Fibroblast of lung (primary cell): ENCODE measurements at regions not wholly inside any gene's neighbourhood (a gene's known extent, or its start where the extent isn't known, plus 50 kb on each side); places are given as distances from the start of the nearest gene placed in this dataset.

ENCODE experiments used
- DNase-seq, 2 donors: peaks; one replicate each; pipeline versions ENCODE4 v3.0.0 to v3.0.0-alpha.2; 2010; ENCODE audit warnings: low read depth in 2 of 2
- H2AFZ ChIP-seq: 2 replicates; pipeline ENCODE4 v1.5.1; 2012; ENCODE audit warnings: low read length, control low read depth, inconsistent platforms
- H3K27ac ChIP-seq: 2 replicates; pipeline ENCODE4 v1.5.1; 2011; ENCODE audit warnings: low read length, control low read depth; ENCODE audit not compliant: insufficient read depth
- H3K27me3 ChIP-seq: 2 replicates; pipeline ENCODE4 v1.5.1; 2011; ENCODE audit warnings: mild to moderate bottlenecking, low read length; ENCODE audit not compliant: control insufficient read depth, insufficient read depth
- H3K36me3 ChIP-seq: 2 replicates; pipeline ENCODE4 v1.5.1; 2011; ENCODE audit warnings: low read length; ENCODE audit not compliant: control insufficient read depth, insufficient read depth
- H3K4me1 ChIP-seq: 2 replicates; pipeline ENCODE4 v1.5.1; 2011; ENCODE audit warnings: low read length; ENCODE audit not compliant: control insufficient read depth, insufficient read depth; ENCODE audit errors: extremely low read depth
- H3K4me2 ChIP-seq: 2 replicates; pipeline ENCODE4 v1.5.1; 2011; ENCODE audit warnings: low read length, control low read depth; ENCODE audit not compliant: insufficient read depth; ENCODE audit errors: extremely low read depth
- H3K4me3 ChIP-seq, 4 experiments: fragments of 200-600 bp in 1 of 4; sonication (generic) in 1 of 4; replicated peaks in 1 of 4; 2 replicates each; pipeline ENCODE4 v1.5.1; 2011 to 2016; ENCODE audit warnings: low read length in 4 of 4, low read depth in 3 of 4, mild to moderate bottlenecking in 3 of 4, control low read depth in 2 of 4, inconsistent platforms in 1 of 4, mixed read lengths in 1 of 4; ENCODE audit not compliant: insufficient read depth in 1 of 4; ENCODE audit errors: control extremely low read depth in 1 of 4
- H3K79me2 ChIP-seq: 2 replicates; pipeline ENCODE4 v1.5.1; 2012; ENCODE audit warnings: mild to moderate bottlenecking, low read length, inconsistent platforms; ENCODE audit not compliant: control insufficient read depth, insufficient read depth
- H3K9ac ChIP-seq: 2 replicates; pipeline ENCODE4 v1.5.1; 2011; ENCODE audit warnings: mild to moderate bottlenecking, low read length, control low read depth; ENCODE audit not compliant: insufficient read depth
- H3K9me3 ChIP-seq: 2 replicates; pipeline ENCODE4 v1.5.1; 2012; ENCODE audit warnings: low read depth, low read length; ENCODE audit not compliant: control insufficient read depth, insufficient read depth
- H4K20me1 ChIP-seq: 2 replicates; pipeline ENCODE4 v1.5.1; 2011; ENCODE audit warnings: low read length; ENCODE audit not compliant: control insufficient read depth, insufficient read depth; ENCODE audit errors: extremely low read depth
- EZH2 ChIP-seq: IDR thresholded peaks from 2 replicates; pipeline ENCODE4 v1.5.1; 2012; ENCODE audit warnings: low read length, control low read depth, mild to moderate bottlenecking; ENCODE audit errors: missing control alignments
- TF ChIP-seq, protein P1 (sequence below), 2 donors: IDR thresholded peaks in 1 of 2; conservative IDR thresholded peaks in 1 of 2; 1 replicate in 1 of 2; 2 replicates in 1 of 2; pipeline ENCODE4 v1.5.1; 2011 to 2012; ENCODE audit warnings: low read length in 2 of 2, control low read depth in 1 of 2, inconsistent platforms in 1 of 2, low read depth in 1 of 2, mild to moderate bottlenecking in 1 of 2

DNA sequence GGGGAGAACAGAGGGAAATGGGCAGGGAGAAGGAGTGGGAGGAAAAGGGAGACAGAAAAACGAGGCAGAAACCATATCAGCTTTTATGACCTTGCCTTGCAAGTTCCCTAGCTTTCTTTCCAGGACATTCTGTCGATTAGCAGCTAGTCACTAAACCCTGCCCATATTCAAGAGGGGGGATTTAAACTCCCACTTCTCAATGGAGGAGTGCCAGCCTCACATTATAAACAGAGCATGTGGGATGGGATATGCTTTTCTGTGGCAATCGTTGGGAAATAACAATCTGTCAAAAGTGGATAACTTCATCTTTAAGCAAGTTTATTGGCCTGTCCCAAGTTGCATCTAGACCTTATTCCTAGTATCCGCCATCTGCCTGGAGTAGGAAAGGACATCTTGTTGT lies 57.0 kb upstream of the TMEM170B start:
- no peak for TF ChIP-seq EZH2
- TF ChIP-seq, protein P1, sequence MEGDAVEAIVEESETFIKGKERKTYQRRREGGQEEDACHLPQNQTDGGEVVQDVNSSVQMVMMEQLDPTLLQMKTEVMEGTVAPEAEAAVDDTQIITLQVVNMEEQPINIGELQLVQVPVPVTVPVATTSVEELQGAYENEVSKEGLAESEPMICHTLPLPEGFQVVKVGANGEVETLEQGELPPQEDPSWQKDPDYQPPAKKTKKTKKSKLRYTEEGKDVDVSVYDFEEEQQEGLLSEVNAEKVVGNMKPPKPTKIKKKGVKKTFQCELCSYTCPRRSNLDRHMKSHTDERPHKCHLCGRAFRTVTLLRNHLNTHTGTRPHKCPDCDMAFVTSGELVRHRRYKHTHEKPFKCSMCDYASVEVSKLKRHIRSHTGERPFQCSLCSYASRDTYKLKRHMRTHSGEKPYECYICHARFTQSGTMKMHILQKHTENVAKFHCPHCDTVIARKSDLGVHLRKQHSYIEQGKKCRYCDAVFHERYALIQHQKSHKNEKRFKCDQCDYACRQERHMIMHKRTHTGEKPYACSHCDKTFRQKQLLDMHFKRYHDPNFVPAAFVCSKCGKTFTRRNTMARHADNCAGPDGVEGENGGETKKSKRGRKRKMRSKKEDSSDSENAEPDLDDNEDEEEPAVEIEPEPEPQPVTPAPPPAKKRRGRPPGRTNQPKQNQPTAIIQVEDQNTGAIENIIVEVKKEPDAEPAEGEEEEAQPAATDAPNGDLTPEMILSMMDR (conservative IDR thresholded peaks at IDR 0.05 in 1 of 2, IDR thresholded peaks at IDR 0.05 in 1 of 2; ENCODE audit: low read depth in 1 of 2, low read length in 2 of 2), result no peak
- Histone ChIP-seq H3K4me1 (no peaks in the 10 kb centered on the region), H3K9me3 (no peaks in the 10 kb centered on the region), H3K27me3 (no peaks in the 10 kb centered on the region), H3K27ac (no peak overlapping the region), H3K4me3 (no peak overlapping the region), H4K20me1 (no peaks in the 10 kb centered on the region), H3K4me2 (no peak overlapping the region), H3K79me2 (no peaks in the 10 kb centered on the region), H3K9ac (no peak overlapping the region), H2AFZ (no peak overlapping the region), H3K36me3 (no peaks in the 10 kb centered on the region)
- DNase-seq, result no peak

DNA sequence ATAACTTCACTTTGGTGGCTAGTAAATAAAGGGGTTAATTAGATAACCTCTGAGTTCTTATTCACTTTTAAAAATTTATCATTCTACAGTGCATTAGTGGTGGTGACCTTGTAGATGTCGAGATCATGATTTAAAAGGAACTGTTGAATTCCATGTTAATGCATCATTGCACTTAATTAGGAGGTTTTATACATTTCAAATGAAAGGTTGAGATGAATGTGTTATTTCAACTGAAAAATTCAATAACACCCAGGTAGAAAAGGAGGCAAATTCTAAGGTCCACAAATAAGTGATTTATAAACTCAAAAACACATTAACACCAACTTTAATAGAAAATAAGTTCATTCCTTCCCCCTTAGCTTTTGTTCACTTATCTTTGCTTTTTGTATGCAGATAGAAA lies 58.3 kb upstream of the TMEM170B start:
- H3K4me3 ChIP-seq, result no peak overlapping the region
- no peaks in the 10 kb centered on the region for H3K9me3 ChIP-seq
- no peak for TF ChIP-seq EZH2
- TF ChIP-seq, protein P1 (conservative IDR thresholded peaks at IDR 0.05 in 1 of 2, IDR thresholded peaks at IDR 0.05 in 1 of 2; ENCODE audit: low read depth in 1 of 2, low read length in 2 of 2), result no peak
- no peaks in the 10 kb centered on the region for H3K27me3 ChIP-seq
- no peaks in the 10 kb centered on the region for H3K4me1 ChIP-seq
- no peak overlapping the region for H3K9ac ChIP-seq
- H3K79me2 ChIP-seq, result no peaks in the 10 kb centered on the region
- no peak overlapping the region for H3K4me2 ChIP-seq
- H4K20me1 ChIP-seq, result no peaks in the 10 kb centered on the region
- H3K36me3 ChIP-seq, result no peaks in the 10 kb centered on the region
- DNase-seq, result no peak
- no peak overlapping the region for H3K27ac ChIP-seq
- H2AFZ ChIP-seq, result no peak overlapping the region

DNA sequence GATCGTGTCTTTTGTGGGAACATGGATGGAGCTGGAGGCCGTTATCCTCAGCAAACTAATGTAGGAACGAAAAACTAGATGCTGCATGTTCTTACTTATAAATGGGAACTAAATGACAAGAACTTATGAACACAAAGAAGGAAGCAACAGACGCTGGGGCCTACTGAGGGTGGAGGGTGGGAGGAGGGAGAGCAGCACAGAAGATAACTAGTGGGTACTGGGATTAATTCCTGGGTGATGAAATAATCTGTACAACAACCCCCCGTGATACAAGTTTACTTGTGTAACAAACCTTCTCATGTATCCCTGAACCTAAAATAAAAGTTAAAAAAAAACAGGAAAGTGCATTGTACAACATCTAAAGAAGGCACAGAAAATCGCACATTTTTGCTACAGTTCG lies 59.0 kb upstream of the TMEM170B start:
- H3K4me3 ChIP-seq, result no peak overlapping the region
- H4K20me1 ChIP-seq, result no peaks in the 10 kb centered on the region
- no peak overlapping the region for H3K27ac ChIP-seq
- no peaks in the 10 kb centered on the region for H3K79me2 ChIP-seq
- no peaks in the 10 kb centered on the region for H3K4me1 ChIP-seq
- no peaks in the 10 kb centered on the region for H3K27me3 ChIP-seq
- H3K9ac ChIP-seq, result no peak overlapping the region
- no peak overlapping the region for H2AFZ ChIP-seq
- H3K9me3 ChIP-seq, result no peaks in the 10 kb centered on the region
- no peak for DNase-seq
- no peaks in the 10 kb centered on the region for H3K36me3 ChIP-seq
- TF ChIP-seq, protein P1 (conservative IDR thresholded peaks at IDR 0.05 in 1 of 2, IDR thresholded peaks at IDR 0.05 in 1 of 2; ENCODE audit: low read depth in 1 of 2, low read length in 2 of 2), result no peak
- TF ChIP-seq EZH2, result no peak
- H3K4me2 ChIP-seq, result no peak overlapping the region
